WTC11 (cell line): ENCODE measurements at regions not wholly inside any gene's neighbourhood (a gene's known extent, or its start where the extent isn't known, plus 50 kb on each side); places are given as distances from the start of the nearest gene placed in this dataset.

ENCODE experiments used
- ATF6 ChIP-seq: sonication (generic); formaldehyde crosslinking; IDR thresholded peaks from 2 replicates; pipeline ENCODE4 v1.8.1; 2023; ENCODE audit warnings: mild to moderate bottlenecking, missing genetic modification reagents
- HMGXB4 ChIP-seq: sonication (generic); formaldehyde crosslinking; IDR thresholded peaks from 2 replicates; pipeline ENCODE4 v1.8.1; 2023; ENCODE audit warnings: mild to moderate bottlenecking, moderate library complexity, missing genetic modification reagents
- IRF1 ChIP-seq: sonication (generic); formaldehyde crosslinking; IDR thresholded peaks from 2 replicates; pipeline ENCODE4 v1.8.0; 2023; ENCODE audit warnings: missing genetic modification reagents
- JUN ChIP-seq: sonication (generic); formaldehyde crosslinking; IDR thresholded peaks from 2 replicates; pipeline ENCODE4 v1.8.0; 2023; ENCODE audit warnings: mild to moderate bottlenecking, missing genetic modification reagents
- NFYB ChIP-seq: sonication (generic); formaldehyde crosslinking; conservative IDR thresholded peaks from 2 replicates; pipeline ENCODE4 v1.8.0; 2022; ENCODE audit warnings: low read depth, missing genetic modification reagents
- ZNF232 ChIP-seq: sonication (generic); formaldehyde crosslinking; IDR thresholded peaks from 2 replicates; pipeline ENCODE4 v1.8.0; 2022; ENCODE audit warnings: mild to moderate bottlenecking, missing genetic modification reagents
- ZNF281 ChIP-seq: sonication (generic); formaldehyde crosslinking; IDR thresholded peaks from 2 replicates; pipeline ENCODE4 v1.8.0; 2023; ENCODE audit warnings: mild to moderate bottlenecking, missing genetic modification reagents

- TF ChIP-seq NFYB (CRISPR knock-in tag) (no peak), ATF6 (no peak), JUN (no peak), HMGXB4 (CRISPR knock-in tag) (no peak), IRF1 (CRISPR knock-in tag) (no peak), ZNF232 (CRISPR knock-in tag) (no peak), ZNF281 (CRISPR knock-in tag) (no peak)
Observed at GRCh38 chr13:68727798-68728197, 1379.8 kb upstream of the ATXN8OS start.
